AG04449 (cell line): ENCODE measurements at regions not wholly inside any gene's neighbourhood (a gene's known extent, or its start where the extent isn't known, plus 50 kb on each side); places are given as distances from the start of the nearest gene placed in this dataset.

Experiments
- CTCF ChIA-PET: fragments of 350-600 bp; formaldehyde crosslinking; extraction: SDS; loops from one replicate; lab custom pipeline; 2021; ENCODE audit warnings: antibody characterized with exemption; lab: Yijun Ruan, JAX
- POLR2A ChIA-PET: fragments of 400-600, 350-600 bp; formaldehyde crosslinking; extraction: SDS; loops from one replicate; lab custom pipeline; 2020; ENCODE audit warnings: antibody characterized with exemption, inconsistent platforms; lab: Yijun Ruan, JAX
- DNase-seq: peaks from one replicate; pipeline ENCODE4 v3.0.0-alpha.2; 2010; ENCODE audit warnings: low read depth, low spot score
- H3K4me3 ChIP-seq: 2 replicates; pipeline ENCODE4 v1.5.1; 2011; ENCODE audit warnings: low read depth, mild to moderate bottlenecking, control low read depth, low read length
- TF ChIP-seq, protein P1 (sequence below): IDR thresholded peaks from one replicate; pipeline ENCODE4 v1.5.1; 2011; ENCODE audit warnings: mild to moderate bottlenecking, moderate library complexity, low read length, control low read depth, inconsistent platforms; ENCODE audit not compliant: insufficient read depth; ENCODE audit errors: missing control alignments

- POLR2A ChIA-PET = no interaction called here
- H3K4me3 ChIP-seq = no peak overlapping the region
- CTCF ChIA-PET = no interaction called here
Observed at GRCh38 chr22:48242461-48242864, 1480.0 kb downstream of the TBC1D22A start.

GRCh38 chr22:48241658-48242057 lies 1479.2 kb downstream of the TBC1D22A start:
- TF ChIP-seq, protein P1, sequence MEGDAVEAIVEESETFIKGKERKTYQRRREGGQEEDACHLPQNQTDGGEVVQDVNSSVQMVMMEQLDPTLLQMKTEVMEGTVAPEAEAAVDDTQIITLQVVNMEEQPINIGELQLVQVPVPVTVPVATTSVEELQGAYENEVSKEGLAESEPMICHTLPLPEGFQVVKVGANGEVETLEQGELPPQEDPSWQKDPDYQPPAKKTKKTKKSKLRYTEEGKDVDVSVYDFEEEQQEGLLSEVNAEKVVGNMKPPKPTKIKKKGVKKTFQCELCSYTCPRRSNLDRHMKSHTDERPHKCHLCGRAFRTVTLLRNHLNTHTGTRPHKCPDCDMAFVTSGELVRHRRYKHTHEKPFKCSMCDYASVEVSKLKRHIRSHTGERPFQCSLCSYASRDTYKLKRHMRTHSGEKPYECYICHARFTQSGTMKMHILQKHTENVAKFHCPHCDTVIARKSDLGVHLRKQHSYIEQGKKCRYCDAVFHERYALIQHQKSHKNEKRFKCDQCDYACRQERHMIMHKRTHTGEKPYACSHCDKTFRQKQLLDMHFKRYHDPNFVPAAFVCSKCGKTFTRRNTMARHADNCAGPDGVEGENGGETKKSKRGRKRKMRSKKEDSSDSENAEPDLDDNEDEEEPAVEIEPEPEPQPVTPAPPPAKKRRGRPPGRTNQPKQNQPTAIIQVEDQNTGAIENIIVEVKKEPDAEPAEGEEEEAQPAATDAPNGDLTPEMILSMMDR = no peak
- DNase-seq = no peak
- no peak overlapping the region for H3K4me3 ChIP-seq
- POLR2A ChIA-PET = no interaction called here
- CTCF ChIA-PET = no interaction called here

More at GRCh38 chr22:48242461-48242864, 1480.0 kb downstream of the TBC1D22A start:
- DNase-seq = no peak
- TF ChIP-seq, protein P1 = no peak

DNA sequence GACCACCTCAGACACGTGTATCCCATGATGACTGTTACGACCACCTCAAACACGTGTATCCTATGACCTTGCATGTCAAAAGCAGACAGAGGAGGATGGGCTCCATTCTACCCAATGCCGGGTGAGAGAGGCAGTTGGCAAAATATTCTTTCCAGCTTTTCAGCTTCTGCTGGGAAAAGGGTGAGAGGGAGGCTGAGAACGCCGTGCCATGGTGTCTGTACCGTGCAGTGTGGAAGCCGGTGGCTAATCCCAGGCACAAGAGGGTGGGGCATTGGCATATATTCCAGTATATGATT lies 1478.4 kb downstream of the TBC1D22A start:
- no peak for DNase-seq
- H3K4me3 ChIP-seq = no peak overlapping the region
- TF ChIP-seq, protein P1 = no peak
- POLR2A ChIA-PET = no interaction called here
- CTCF ChIA-PET = no interaction called here

DNA sequence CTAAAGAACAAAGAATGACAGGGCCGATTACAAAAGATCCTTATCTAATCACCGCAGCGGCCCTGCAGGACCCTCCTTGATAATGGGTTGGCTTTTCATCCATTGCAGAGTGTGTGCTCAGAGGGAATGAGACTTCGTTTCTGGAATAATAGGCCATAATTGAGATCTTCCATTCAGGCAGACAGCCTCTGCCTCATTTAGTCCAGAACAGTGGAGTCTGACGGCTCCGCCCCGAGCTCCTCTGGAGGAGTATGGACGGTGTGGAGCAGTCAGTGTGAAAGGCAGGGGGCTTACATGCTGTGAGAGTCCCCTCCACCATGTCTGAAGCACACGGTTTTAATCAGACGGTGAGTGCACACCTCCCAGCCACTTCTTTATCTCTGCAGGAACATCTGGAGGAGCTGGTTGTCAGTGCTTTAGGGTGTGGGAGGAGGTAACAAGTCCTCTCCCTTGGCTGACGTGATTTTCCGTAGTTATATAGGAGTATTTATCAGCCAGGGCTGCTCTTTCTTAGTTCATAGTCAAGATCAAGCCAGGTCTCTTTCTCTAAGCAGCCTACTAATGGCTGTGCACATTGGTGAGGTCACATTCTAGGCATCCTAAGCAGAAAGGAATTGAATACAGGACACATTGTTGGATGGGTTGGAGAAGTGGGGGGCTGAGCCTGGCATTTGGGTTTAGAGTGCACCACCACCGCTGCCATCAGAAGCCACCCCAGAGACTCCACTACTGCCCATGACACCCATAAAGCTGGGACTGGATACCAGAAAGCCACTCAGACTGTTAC lies 1477.9 kb downstream of the TBC1D22A start:
- H3K4me3 ChIP-seq = no peak overlapping the region
- DNase-seq = no peak
- TF ChIP-seq, protein P1 = no peak
- CTCF ChIA-PET = no interaction called here
- POLR2A ChIA-PET = no interaction called here

DNA sequence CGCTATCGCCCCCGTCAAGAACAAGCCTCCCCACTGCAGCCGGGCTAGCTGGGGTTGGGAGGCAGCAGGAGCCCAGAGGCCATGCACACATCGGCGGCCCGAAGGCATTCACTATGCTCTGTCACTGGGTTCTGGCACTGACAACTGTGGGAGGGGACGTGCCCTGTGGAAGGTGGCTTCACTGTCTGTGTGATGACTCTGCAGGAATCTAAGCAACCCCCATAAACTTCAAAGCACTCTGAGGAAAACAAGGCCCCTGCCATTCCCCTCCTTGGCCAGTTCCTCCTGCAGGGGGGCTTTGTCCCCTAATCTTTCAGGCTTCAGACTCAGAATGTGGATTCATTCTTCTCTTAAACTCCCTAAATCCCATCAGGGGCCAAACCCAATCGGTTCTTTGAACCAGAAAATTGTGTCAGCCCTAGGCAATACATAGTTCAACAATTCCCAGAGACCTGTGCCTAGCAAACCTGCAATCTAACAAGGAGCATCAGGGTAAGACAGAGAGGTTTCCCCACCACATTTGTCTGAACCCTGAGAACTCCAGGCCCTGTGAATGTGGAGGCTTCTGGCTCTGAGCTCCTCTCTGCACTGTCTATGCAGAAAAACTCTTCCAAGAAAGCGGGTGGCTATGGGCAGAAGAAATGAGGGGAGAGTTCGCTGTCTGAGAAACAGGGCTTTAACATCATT lies 1477.2 kb downstream of the TBC1D22A start:
- ChIA-PET CTCF (no interaction called here), POLR2A (no interaction called here)
- no peak for DNase-seq
- TF ChIP-seq, protein P1 = no peak
- no peak overlapping the region for H3K4me3 ChIP-seq

DNA sequence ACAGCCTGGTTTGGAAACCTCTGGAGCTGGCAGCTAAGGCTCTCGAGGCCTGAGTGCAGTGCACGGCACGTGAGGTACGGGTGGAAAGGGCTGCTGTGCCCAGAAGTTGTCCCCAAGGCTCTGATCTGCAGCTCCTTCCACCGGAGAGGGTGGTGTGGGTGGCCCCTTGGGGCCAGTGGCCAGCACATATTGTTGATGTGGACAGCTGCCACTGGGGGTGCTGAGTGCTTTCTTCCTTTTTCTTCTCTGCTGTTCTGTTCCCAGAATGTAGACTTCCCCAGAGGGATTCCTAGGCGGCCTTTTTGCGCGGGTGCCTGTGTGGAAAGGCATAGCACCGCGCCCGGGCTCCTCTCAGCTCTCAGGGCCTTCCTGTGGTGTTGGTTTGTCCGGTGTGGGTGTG lies 1476.5 kb downstream of the TBC1D22A start:
- H3K4me3 ChIP-seq = no peak overlapping the region
- TF ChIP-seq, protein P1 = no peak
- ChIA-PET CTCF (no interaction called here), POLR2A (no interaction called here)
- no peak for DNase-seq
